DOHH2 (cell line): ENCODE measurements at regions not wholly inside any gene's neighbourhood (a gene's known extent, or its start where the extent isn't known, plus 50 kb on each side); places are given as distances from the start of the nearest gene placed in this dataset.

Experiments used
- CTCF ChIP-seq: fragments of 200-600 bp; sonication (generic); IDR thresholded peaks from one replicate; pipeline ENCODE4 v1.5.1; 2014; ENCODE audit warnings: antibody characterized with exemption, mild to moderate bottlenecking, low read depth, low read length; ENCODE audit not compliant: poor library complexity, severe bottlenecking
- EZH2phosphoT487 ChIP-seq: fragments of 200-600 bp; sonication (generic); IDR thresholded peaks from 2 replicates; pipeline ENCODE4 v1.6.1; 2017; ENCODE audit warnings: borderline replicate concordance, mild to moderate bottlenecking, antibody characterized with exemption, low read length, moderate library complexity, mixed read lengths

- TF ChIP-seq CTCF, result no peak
- TF ChIP-seq EZH2phosphoT487, result no peak
Measured at GRCh38 chrX:137418086-137418485, 147.8 kb upstream of the ZIC3 start.
